ENCODE measurements at regions not wholly inside any gene's neighbourhood (a gene's known extent, or its start where the extent isn't known, plus 50 kb on each side); places are given as distances from the start of the nearest gene placed in this dataset.

DNA sequence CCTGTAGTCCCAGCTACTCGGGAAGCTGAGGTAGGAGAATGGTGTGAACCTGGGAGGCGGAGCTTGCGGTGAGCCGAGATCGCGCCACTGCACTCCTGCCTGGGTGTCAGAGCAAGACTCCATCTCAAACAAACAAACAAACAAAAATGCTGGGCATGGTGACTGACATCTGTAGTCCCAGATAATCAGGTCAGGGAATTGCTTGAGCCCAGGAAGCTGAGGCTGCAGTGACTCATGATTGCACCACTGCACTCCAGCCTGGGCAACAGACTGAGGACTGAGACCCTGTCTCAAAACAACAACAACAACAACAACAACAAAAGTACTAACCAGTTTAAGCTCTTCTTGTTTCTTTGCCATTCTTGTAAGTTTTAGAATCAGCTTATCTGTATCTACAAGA lies 383.0 kb upstream of the PMFBP1 start:
- intact Hi-C loops (cut with DNase I; ENCODE audit: low total_unique reads): no loop called here
- H3K9me3 ChIP-seq: peaks cover 0 to 9% (median 0%) of the 10 kb centered on the region in 3 donors
- DNase-seq: no peak
- H3K4me1 ChIP-seq: no peaks in the 10 kb centered on the region
- H3K36me3 ChIP-seq: no peaks in the 10 kb centered on the region
- H3K4me3 ChIP-seq: no peak overlapping the region
- no peaks in the 10 kb centered on the region for H3K27me3 ChIP-seq
- TF ChIP-seq, protein P1, sequence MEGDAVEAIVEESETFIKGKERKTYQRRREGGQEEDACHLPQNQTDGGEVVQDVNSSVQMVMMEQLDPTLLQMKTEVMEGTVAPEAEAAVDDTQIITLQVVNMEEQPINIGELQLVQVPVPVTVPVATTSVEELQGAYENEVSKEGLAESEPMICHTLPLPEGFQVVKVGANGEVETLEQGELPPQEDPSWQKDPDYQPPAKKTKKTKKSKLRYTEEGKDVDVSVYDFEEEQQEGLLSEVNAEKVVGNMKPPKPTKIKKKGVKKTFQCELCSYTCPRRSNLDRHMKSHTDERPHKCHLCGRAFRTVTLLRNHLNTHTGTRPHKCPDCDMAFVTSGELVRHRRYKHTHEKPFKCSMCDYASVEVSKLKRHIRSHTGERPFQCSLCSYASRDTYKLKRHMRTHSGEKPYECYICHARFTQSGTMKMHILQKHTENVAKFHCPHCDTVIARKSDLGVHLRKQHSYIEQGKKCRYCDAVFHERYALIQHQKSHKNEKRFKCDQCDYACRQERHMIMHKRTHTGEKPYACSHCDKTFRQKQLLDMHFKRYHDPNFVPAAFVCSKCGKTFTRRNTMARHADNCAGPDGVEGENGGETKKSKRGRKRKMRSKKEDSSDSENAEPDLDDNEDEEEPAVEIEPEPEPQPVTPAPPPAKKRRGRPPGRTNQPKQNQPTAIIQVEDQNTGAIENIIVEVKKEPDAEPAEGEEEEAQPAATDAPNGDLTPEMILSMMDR (IDR thresholded peaks at IDR 0.05): no peak
- no peak overlapping the region for H3K27ac ChIP-seq

DNA sequence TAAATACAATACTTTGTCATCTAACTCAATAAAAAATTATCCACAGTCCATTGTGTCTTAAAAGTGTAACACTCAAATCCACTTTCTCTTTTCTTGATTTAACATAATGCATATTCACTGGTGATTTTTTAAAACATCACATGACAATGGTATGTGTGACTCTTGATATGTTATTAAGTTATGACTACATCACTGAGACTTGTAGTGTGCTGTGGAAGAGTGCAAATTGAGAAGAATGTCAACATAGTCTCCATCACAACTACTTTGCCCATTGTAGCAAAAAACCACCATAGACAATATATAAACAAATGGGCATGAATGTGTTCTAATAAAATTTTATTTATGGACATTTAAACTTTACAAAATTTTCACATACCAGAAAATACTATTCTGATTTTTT lies 380.7 kb upstream of the PMFBP1 start:
- Histone ChIP-seq H3K27ac (no peak overlapping the region), H3K27me3 (no peaks in the 10 kb centered on the region), H3K4me3 (no peak overlapping the region), H3K36me3 (no peaks in the 10 kb centered on the region), H3K4me1 (no peaks in the 10 kb centered on the region), H3K9me3 (peaks cover 0 to 9% (median 0%) of the 10 kb centered on the region in 3 donors)
- intact Hi-C loops (cut with DNase I; ENCODE audit: low total_unique reads): no loop called here
- DNase-seq: no peak
- TF ChIP-seq, protein P1 (IDR thresholded peaks at IDR 0.05): no peak

DNA sequence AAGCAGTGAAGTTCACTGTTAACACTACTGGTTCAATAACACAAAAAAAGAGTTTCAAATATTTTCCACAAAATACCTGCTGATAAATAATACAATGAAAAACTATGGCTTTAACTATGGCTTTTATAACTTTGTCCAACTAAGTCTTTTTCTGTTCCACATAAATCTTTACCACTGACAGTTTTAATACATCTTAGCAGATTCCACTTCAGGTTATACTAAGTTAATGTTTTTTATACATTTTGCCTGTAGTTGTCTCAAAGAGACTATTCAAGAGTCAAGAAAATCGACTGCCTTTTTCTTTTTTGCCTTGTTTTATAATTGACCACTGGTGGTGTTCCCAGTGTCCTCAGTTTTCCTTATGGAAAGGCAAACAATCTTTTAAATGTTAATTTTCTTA lies 379.7 kb upstream of the PMFBP1 start:
- intact Hi-C loops (cut with DNase I; ENCODE audit: low total_unique reads): no loop called here
- H3K27me3 ChIP-seq: no peaks in the 10 kb centered on the region

DNA sequence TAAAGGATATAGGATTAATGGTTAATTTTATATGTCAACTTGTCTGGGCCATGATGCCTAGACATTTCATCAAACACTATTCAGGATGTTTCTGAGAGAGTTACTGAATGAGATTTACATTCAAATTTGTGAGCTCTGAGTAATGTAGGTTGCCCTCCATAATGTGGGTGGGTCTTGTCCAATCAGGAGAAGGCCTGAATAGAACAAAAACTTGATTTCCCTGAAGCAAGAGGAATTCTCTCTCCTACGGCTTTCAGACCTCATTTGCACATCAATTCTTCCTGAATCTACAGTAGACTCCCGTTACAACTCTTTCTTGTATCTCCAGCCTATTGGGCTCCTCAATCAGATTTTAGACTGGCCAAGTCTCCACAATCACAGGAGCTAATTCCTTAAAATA lies 377.9 kb upstream of the PMFBP1 start:
- no peak for DNase-seq
- Histone ChIP-seq H3K27me3 (no peaks in the 10 kb centered on the region), H3K4me1 (no peaks in the 10 kb centered on the region)

More for the DNA sequence above, 379.7 kb upstream of the PMFBP1 start:
- TF ChIP-seq, protein P1 (IDR thresholded peaks at IDR 0.05): no peak
- Histone ChIP-seq H3K36me3 (no peaks in the 10 kb centered on the region), H3K9me3 (peaks cover 0 to 9% (median 0%) of the 10 kb centered on the region in 3 donors), H3K4me1 (no peaks in the 10 kb centered on the region), H3K4me3 (no peak overlapping the region), H3K27ac (no peak overlapping the region)
- DNase-seq: no peak

DNA sequence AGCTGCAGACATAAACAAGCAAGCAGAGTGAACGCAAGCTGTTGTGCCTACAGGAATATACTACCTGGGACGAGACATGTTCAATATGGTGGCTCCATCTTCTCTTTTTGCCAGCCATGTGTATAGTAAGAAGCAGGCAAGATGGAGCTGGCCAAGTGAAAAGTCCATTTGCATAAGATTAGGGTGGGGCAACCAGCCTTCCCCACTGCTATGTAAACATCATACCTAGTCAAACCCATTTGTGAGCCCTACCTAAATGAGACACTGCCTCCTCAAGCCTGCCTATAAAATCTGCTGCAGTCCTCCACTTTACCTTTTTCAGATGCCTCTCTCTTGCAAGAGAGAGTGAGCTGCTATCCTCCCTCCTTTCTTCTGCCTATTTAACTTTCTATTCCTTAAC lies 370.1 kb upstream of the PMFBP1 start:
- intact Hi-C loops (cut with DNase I; ENCODE audit: low total_unique reads): no loop called here
- no peak for DNase-seq
- H3K36me3 ChIP-seq: no peaks in the 10 kb centered on the region
- H3K4me1 ChIP-seq: peaks cover 0 to 7% (median 0%) of the 10 kb centered on the region in 4 donors
- no peak overlapping the region for H3K4me3 ChIP-seq
- H3K9me3 ChIP-seq: no peaks in the 10 kb centered on the region
- no peak overlapping the region for H3K27ac ChIP-seq
- H3K27me3 ChIP-seq: no peaks in the 10 kb centered on the region
- TF ChIP-seq, protein P1 (IDR thresholded peaks at IDR 0.05): no peak

More for the DNA sequence above, 377.9 kb upstream of the PMFBP1 start:
- TF ChIP-seq, protein P1 (IDR thresholded peaks at IDR 0.05): no peak
- H3K4me3 ChIP-seq: no peak overlapping the region
- no peaks in the 10 kb centered on the region for H3K36me3 ChIP-seq
- peaks cover 0 to 9% (median 0%) of the 10 kb centered on the region in 3 donors for H3K9me3 ChIP-seq
- intact Hi-C loops (cut with DNase I; ENCODE audit: low total_unique reads): no loop called here
- no peak overlapping the region for H3K27ac ChIP-seq

DNA sequence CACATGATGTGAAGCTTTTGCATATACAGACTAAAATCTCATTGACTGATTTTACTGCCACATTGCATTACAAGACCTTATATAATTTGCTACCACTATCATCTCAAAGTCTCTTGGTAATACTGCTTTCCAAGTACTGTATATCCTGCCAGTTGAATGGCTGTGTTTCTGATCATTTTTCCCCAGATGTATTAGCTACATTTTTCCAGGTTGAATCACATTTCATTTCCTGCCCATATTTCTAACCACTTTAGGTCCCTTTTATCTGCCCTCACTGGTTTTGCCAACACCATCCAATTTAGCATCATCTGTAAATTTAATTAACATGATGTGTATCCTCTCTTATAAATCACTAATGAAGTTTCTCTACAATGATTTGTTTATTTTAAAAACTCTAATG lies 365.7 kb upstream of the PMFBP1 start:
- Histone ChIP-seq H3K4me1 (peaks cover 0 to 17% (median 2%) of the 10 kb centered on the region in 4 donors), H3K27ac (no peak overlapping the region), H3K27me3 (no peaks in the 10 kb centered on the region), H3K9me3 (no peaks in the 10 kb centered on the region), H3K4me3 (no peak overlapping the region), H3K36me3 (no peaks in the 10 kb centered on the region)
- no peak for DNase-seq
- TF ChIP-seq, protein P1 (IDR thresholded peaks at IDR 0.05): no peak
- intact Hi-C loops (cut with DNase I; ENCODE audit: low total_unique reads): no loop called here

All from tibial artery (tissue), 4 donors.